ENCODE measurements at regions not wholly inside any gene's neighbourhood (a gene's known extent, or its start where the extent isn't known, plus 50 kb on each side); places are given as distances from the start of the nearest gene placed in this dataset.

GRCh38 chr6:120511712-120512111 lies 822.6 kb downstream of the TBC1D32 start:
- TF ChIP-seq, protein P1, sequence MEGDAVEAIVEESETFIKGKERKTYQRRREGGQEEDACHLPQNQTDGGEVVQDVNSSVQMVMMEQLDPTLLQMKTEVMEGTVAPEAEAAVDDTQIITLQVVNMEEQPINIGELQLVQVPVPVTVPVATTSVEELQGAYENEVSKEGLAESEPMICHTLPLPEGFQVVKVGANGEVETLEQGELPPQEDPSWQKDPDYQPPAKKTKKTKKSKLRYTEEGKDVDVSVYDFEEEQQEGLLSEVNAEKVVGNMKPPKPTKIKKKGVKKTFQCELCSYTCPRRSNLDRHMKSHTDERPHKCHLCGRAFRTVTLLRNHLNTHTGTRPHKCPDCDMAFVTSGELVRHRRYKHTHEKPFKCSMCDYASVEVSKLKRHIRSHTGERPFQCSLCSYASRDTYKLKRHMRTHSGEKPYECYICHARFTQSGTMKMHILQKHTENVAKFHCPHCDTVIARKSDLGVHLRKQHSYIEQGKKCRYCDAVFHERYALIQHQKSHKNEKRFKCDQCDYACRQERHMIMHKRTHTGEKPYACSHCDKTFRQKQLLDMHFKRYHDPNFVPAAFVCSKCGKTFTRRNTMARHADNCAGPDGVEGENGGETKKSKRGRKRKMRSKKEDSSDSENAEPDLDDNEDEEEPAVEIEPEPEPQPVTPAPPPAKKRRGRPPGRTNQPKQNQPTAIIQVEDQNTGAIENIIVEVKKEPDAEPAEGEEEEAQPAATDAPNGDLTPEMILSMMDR (IDR thresholded peaks at IDR 0.05): no peak
- no peak for TF ChIP-seq POLR2A (IDR thresholded peaks at IDR 0.05)

All from body of pancreas (tissue), 4 donors.